Smooth muscle cell of the brain vasculature (primary cell): ENCODE measurements at regions not wholly inside any gene's neighbourhood (a gene's known extent, or its start where the extent isn't known, plus 50 kb on each side); places are given as distances from the start of the nearest gene placed in this dataset.
"Not testable (repeated sequence)": the region's sequence is repeated elsewhere in the genome, so short reads cannot be mapped to it uniquely, and the experiment has no call there.

Source experiments
- DNase-seq: peaks from one replicate; pipeline ENCODE4 v3.0.0-alpha.2; 2012; ENCODE audit warnings: low read depth, low spot score

DNA sequence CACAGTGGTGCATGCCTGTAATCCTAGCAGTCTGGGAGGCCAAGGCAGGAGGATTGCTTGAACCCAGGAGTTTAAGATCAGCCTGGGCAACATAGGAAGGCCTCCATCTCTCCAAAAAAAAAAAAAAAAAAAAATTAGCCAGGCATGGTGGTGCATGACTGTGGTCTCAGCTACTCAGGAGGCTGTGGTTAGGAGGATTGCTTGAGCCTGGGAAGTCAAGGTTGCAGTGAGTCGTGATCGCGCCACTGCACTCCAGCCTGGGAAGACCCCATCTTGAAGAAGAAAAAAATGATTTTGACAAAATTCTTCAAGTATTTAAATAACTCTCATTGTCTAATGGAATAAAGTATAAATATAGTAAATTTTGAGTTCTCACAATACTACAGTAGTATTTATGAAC, 219.2 kb upstream of the SSTR1 start:
- DNase-seq, result no peak

- DNase-seq, result no peak
Measured at GRCh38 chr14:37991027-37991426, 216.7 kb upstream of the SSTR1 start.

GRCh38 chr14:37992499-37992898, 215.2 kb upstream of the SSTR1 start:
- no peak for DNase-seq

- no peak for DNase-seq
Measured at GRCh38 chr14:37994846-37995372, 212.8 kb upstream of the SSTR1 start.

DNA sequence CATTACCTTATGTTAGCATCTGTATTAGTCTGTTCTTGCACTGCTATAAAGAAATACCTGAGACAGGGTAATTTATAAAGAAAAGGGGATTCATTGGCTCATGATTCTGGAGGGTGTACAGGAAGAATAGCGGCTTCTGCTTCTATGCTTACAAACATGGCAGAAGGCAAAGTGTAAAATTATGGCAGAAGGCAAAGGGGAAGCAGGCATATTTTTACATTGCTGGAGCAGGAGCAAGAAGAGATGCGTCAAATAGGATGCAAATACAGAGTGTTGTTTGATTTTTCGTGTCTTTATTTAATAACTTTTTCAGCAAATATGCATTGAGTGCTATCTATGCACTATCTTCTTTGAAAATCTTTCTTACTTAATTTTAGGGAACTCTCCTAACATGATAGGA, 210.7 kb upstream of the SSTR1 start:
- DNase-seq, result no peak

- no peak for DNase-seq
Measured at GRCh38 chr14:38000340-38000739, 207.4 kb upstream of the SSTR1 start.

GRCh38 chr14:38001501-38001900, 206.2 kb upstream of the SSTR1 start:
- no peak for DNase-seq

DNA sequence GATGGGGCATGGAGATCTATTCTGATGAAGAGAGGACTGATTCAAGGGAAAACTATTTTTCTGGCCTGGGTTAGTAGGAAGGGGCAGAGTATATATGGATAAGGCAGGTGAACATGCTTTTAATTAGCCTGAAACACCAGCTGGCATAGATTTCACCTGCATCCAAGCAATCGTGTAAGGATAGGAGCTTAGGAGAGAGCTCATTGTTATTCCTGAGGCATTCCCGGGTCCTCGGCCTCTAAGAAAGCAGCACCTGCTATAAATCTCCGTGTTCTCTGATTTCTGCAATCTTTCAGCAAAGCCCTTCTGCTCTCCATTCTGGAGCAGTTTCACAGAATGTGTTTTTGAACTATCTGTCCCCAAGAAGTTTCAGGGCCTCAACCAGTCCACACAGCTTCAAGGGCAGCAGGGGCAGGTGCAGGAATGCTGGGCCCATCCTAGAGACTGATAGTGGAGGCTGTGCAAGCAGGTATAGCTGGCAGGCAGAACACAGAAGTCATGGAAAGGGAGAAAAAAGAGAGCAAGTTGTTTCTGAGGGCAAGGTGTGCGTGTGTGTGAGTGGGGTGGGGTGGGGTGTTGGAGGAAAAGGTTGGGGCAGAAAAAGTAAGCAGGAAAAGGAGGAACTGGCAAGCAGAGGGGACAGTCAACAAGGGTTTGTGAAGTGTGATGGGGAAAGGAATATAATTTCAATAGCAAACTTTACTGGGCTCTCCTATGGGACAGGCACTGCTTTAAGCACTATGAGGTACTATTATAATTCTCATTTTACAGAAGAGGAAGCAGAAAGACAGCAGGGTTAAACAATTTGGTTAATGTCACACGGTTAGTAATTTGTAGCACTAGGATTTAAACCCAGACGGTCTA, 203.7 kb upstream of the SSTR1 start:
- DNase-seq, result no peak

GRCh38 chr14:38004610-38004879, 203.2 kb upstream of the SSTR1 start:
- no peak for DNase-seq

- DNase-seq, result not testable (repeated sequence)
Measured at GRCh38 chr14:38011156-38011555, 196.5 kb upstream of the SSTR1 start.

GRCh38 chr14:38012056-38012455, 195.6 kb upstream of the SSTR1 start:
- DNase-seq, result no peak

DNA sequence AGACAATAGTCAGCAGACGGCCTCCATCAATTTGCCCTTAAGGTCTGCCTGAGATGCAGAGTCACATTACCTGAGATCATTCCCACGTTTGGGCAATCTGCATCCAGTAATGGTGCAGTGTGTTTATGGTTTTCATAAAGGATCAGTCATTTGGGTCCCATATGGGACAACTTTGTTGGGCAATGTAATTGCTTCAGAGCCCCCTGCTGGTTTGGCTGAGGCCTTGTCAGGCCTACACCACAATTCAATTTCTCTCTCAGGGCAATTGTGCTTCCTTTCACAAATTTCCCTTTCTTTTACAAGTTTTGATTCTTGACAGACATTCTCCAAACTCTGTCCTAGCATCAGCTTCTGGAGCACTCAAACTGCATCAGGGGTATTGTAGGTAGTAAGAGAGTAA, 191.2 kb upstream of the SSTR1 start:
- no peak for DNase-seq

DNA sequence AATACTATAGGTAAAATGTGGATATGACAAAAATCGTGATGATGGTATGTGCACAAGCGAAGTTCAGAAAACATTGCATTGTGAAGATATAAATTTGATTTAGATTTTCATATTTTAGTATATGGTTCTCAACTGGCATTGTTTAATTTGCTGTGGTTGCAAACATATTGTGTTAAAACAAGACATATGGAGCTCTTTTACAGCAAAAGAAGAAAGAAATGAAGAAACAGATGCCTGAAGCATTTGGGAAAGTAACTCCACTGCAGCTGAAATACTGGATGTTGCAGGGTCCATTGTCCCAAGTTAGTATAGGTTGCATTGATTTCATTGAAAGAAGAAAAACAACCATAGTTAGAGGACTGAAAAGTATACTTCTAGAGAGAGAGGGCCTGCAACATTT, 185.8 kb upstream of the SSTR1 start:
- no peak for DNase-seq

DNA sequence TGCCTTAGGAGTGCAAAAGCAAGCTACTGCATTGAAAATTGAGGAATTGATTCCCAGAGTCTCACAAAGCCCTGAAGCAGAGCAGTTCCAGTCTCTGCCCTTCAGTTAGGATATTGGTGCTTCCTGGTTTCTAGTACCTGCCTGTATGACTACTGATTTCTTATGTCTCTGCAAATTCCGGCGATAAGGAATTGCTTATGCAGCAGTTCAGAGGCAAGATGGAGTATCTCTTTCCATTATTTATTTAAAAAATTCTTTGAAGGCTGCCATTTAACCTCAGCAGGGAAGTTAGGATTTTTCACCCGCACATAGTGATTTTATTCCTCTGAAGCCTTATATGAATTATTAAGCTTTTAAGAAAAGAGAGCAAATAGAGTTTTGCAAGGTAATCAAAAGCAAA, 184.9 kb upstream of the SSTR1 start:
- DNase-seq, result no peak

DNA sequence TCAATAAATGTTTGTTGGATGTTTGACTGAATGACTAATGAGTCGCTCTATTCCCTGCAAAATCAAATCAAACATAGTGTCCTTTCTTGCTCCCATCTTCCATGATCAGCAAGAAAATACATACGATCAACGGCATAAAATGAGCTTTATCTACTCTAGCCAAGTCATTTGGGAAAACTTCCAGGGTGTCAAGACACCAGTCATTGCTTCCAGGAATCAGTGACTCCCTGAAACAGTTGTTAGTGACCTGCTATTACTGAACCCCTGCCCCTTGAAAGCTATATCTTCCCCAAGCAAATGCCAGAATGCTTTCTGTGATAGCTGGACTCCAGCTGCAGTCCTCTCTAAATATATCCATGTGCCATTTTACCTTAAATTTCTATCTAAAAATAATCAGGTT, 169.5 kb upstream of the SSTR1 start:
- no peak for DNase-seq

- DNase-seq, result no peak
Measured at GRCh38 chr14:38038986-38039385, 168.7 kb upstream of the SSTR1 start.

GRCh38 chr14:38039496-38039895, 168.2 kb upstream of the SSTR1 start:
- DNase-seq, result no peak

GRCh38 chr14:38040411-38040810, 167.3 kb upstream of the SSTR1 start:
- DNase-seq, result no peak

DNA sequence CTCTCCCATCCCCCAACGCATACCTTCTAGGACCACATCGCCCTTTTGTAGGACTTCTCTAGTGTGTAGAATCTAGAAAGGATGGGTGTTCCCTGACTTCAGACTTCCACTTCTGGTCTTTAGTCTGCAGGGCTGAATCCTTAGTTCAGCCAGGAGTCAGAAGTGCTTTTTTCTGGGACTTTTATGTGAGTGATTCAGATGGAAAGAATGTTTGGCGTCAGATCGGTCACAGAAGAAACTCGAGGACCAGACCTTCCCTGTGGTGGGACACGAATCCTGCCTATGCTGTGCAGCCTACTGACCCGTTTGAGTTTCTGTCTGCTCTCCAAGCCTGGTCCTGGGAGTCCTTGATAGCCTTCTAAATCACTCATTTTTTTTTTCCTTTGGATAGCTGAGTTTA, 165.4 kb upstream of the SSTR1 start:
- peak; percentile 3 for DNase-seq

DNA sequence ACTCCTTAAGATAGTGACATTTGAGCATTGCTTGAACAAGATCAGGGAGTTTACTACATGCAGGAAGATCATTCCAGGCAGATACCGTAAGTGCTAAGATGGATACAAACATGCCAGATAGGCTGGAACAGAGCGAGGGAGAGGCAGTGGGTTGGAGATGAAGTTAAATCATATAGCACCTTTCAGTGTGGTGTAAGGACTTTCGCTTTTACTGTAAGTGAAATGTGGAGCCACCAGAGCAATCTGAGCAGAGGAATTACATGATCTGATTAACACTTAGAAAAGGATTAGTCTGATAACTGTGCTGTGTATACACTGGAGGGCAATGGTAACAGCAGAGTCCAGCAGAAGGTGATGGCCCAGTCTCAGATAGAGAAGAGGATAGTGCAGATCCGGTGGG, 163.0 kb upstream of the SSTR1 start:
- no peak for DNase-seq

DNA sequence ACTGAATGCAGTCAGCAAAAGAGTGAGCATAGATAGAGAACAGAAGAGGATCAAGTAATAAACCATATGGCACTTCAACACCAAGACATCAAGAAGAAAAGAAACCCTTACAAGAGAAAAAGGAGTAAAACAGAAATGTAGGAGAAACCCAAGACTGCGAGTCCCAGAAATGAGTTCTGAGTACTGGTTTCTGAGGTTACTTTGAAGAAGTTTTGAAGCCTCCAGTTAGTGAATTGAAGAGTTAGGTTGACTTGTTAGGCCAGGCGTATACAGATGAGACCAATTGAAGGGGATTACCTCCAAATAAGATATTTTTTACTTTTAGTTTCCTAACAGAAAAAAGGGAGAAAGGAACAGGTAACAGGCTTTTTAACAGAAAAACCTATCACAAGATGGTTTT, 162.2 kb upstream of the SSTR1 start:
- DNase-seq, result no peak

DNA sequence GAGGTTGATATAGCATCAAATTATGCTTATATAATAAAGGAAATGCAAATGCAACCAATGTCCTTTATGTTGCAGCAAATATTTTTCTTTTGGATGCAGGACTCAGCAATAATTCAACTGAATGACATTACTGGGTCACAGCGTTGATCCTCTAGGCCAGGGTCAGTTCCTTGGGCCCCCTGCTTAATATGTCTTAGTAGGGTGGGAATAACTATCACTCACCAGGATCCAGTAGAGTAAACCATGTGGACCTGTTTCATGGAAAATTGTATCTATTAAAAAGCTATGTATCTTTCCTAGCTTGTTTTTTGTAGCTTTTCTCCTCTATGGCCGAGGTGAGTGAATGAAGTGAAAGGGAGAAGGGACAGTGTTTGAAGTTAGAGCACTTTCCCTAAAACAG, 161.5 kb upstream of the SSTR1 start:
- DNase-seq, result no peak

DNA sequence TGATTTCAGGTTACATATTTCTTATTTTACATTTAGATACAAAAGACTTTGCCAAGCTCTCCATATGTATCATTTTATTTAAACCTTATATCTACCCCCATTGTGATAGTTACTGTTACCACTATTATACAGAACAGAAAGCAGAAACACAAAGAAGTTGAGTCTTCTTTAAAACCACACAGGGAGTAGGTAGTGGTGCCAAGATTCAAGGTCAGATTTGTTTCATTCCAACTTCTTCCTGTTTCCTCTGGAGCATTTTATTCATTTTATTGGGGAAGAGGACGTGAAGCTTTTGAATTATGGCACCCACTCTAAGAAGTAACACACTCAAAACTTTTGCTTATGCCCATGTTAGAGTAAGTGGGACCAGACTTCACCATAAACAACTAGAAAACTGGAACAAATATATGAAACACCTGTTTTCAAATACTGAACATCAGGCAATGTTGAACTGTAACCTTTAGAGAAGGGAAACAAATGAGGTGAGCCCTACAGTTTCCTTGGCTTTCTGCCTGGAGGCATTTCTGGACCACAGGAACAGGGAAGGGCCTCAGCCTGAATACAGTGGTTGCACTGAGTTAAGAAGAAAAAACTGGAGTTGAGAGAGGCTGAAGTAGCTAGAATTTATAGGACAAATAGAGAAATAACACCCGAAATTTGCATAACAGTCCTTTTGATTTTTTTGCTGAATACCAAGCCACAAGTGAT, 160.4 kb upstream of the SSTR1 start:
- no peak for DNase-seq
